B cell (primary cell): ENCODE measurements at regions not wholly inside any gene's neighbourhood (a gene's known extent, or its start where the extent isn't known, plus 50 kb on each side); places are given as distances from the start of the nearest gene placed in this dataset.

Experiments used
- ATAC-seq: fragments of 200-7000 bp; cut with Tn5 transposase; one replicate; pipeline ENCODE4 v1.10.0; 2021; ENCODE audit warnings: low read depth, mild to moderate bottlenecking, moderate number of reproducible peaks, moderate library complexity
- CTCF ChIA-PET: fragments of 350-600 bp; sonication (Branson Sonifier 250); formaldehyde crosslinking; loops from one replicate; lab custom pipeline; 2021; ENCODE audit warnings: antibody characterized with exemption, inconsistent platforms; lab: Charles Lee
- POLR2A ChIA-PET: fragments of 350-600 bp; sonication (Branson Sonifier 250); formaldehyde crosslinking; loops from one replicate; lab custom pipeline; 2021; ENCODE audit warnings: antibody characterized with exemption; lab: Charles Lee
- DNase-seq: peaks from one replicate; pipeline ENCODE4 v3.0.0; 2013
- H2AFZ ChIP-seq: 2 replicates; pipeline ENCODE4 v1.6.1; 2012; ENCODE audit warnings: mild to moderate bottlenecking, low read depth, low read length; ENCODE audit not compliant: insufficient read depth, poor library complexity, severe bottlenecking
- H3K27ac ChIP-seq, 2 donors: 1 replicate in 1 of 2; 2 replicates in 1 of 2; pipeline ENCODE4 v1.5.1; 2012 to 2013; ENCODE audit warnings: low read length in 2 of 2, mild to moderate bottlenecking in 2 of 2, moderate library complexity in 1 of 2
- H3K27me3 ChIP-seq, 4 experiments: fragments of 200-600 bp in 1 of 4; sonication (generic) in 1 of 4; replicated peaks in 1 of 4; 1 replicate in 2 of 4; 2 replicates in 2 of 4; pipeline versions ENCODE4 v1.6.1 to v1.7.0; 2013 to 2016; ENCODE audit warnings: low read length in 3 of 4, mild to moderate bottlenecking in 2 of 4, mixed read lengths in 1 of 4, moderate library complexity in 1 of 4; ENCODE audit not compliant: insufficient read depth in 4 of 4, control insufficient read depth in 3 of 4; ENCODE audit errors: control extremely low read depth in 1 of 4
- H3K36me3 ChIP-seq, 2 experiments: replicated peaks in 1 of 2; 1 replicate in 1 of 2; 2 replicates in 1 of 2; pipeline versions ENCODE4 v1.6.1 to v1.7.1; 2013; ENCODE audit warnings: low read length in 1 of 2; ENCODE audit not compliant: insufficient read depth in 2 of 2, control insufficient read depth in 1 of 2; ENCODE audit errors: control extremely low read depth in 1 of 2, extremely low read depth in 1 of 2
- H3K4me1 ChIP-seq, 2 donors: fragments of 200-600 bp in 1 of 2; sonication (generic) in 1 of 2; 1 replicate in 1 of 2; 2 replicates in 1 of 2; pipeline versions ENCODE4 v1.5.1 to v1.6.1; 2013 to 2017; ENCODE audit warnings: low read length in 2 of 2; ENCODE audit not compliant: control insufficient read depth in 2 of 2, insufficient read depth in 2 of 2
- H3K4me2 ChIP-seq: replicated peaks from 2 replicates; pipeline ENCODE3; 2012; ENCODE audit warnings: mild to moderate bottlenecking, low read depth, low read length; ENCODE audit not compliant: poor library complexity, severe bottlenecking
- H3K4me3 ChIP-seq, 5 experiments: fragments of 200-600 bp in 1 of 5; sonication (generic) in 1 of 5; 1 replicate in 3 of 5; 2 replicates in 2 of 5; pipeline versions ENCODE4 v1.5.1 to v1.7.0; 2011 to 2016; ENCODE audit warnings: low read length in 4 of 5, mild to moderate bottlenecking in 4 of 5, low read depth in 2 of 5, control low read depth in 1 of 5, moderate library complexity in 1 of 5; ENCODE audit not compliant: insufficient read depth in 1 of 5; ENCODE audit errors: control extremely low read depth in 1 of 5, extremely low read depth in 1 of 5
- H3K79me2 ChIP-seq: fragments of 200-600 bp; sonication (generic); one replicate; pipeline ENCODE4 v1.6.0; 2016; ENCODE audit warnings: low read length; ENCODE audit not compliant: control insufficient read depth, insufficient read depth
- H3K9ac ChIP-seq: fragments of 200-600 bp; sonication (generic); 2 replicates; pipeline ENCODE4 v1.6.1; 2017; ENCODE audit warnings: mild to moderate bottlenecking, low read length, moderate library complexity
- H3K9me3 ChIP-seq, 3 donors: one replicate each; pipeline versions ENCODE4 v1.6.1 to v1.7.1; 2013; ENCODE audit warnings: low read length in 2 of 3; ENCODE audit not compliant: control insufficient read depth in 2 of 3, insufficient read depth in 1 of 3; ENCODE audit errors: control extremely low read depth in 1 of 3
- H4K20me1 ChIP-seq: 2 replicates; pipeline ENCODE4 v1.6.0; 2012; ENCODE audit warnings: mild to moderate bottlenecking, low read length; ENCODE audit not compliant: insufficient read depth, control insufficient read depth, poor library complexity, severe bottlenecking
- H3K27ac Mint-ChIP-seq: one replicate; pipeline ENCODE4 v1.8.0; 2021; ENCODE audit warnings: mixed read lengths
- H3K27me3 Mint-ChIP-seq: one replicate; pipeline ENCODE4 v1.8.0; 2021; ENCODE audit warnings: mixed read lengths
- H3K4me1 Mint-ChIP-seq: one replicate; pipeline ENCODE4 v1.8.0; 2021; ENCODE audit warnings: mixed read lengths
- H3K4me3 Mint-ChIP-seq: one replicate; pipeline ENCODE4 v1.8.0; 2021; ENCODE audit warnings: mixed read lengths
- H3K9me3 Mint-ChIP-seq: one replicate; pipeline ENCODE4 v1.8.0; 2022; ENCODE audit warnings: mixed read lengths; ENCODE audit not compliant: insufficient read depth
- CTCF ChIP-seq: fragments of 200-600 bp; IDR thresholded peaks from one replicate; pipeline ENCODE4 v1.8.0; 2022; ENCODE audit warnings: antibody characterized with exemption, mild to moderate bottlenecking
- EZH2 ChIP-seq: IDR thresholded peaks from 2 replicates; pipeline ENCODE4 v1.6.1; 2012; ENCODE audit warnings: borderline replicate concordance, low read depth, mild to moderate bottlenecking, moderate library complexity, low read length; ENCODE audit not compliant: insufficient read depth, poor library complexity, severe bottlenecking
- WGBS: methylation state at CpG from one replicate; pipeline ENCODE4 v1.1.5; 2013; ENCODE audit warnings: missing lambda C conversion rate; ENCODE audit not compliant: insufficient coverage; 5-methylcytosine and 5-hydroxymethylcytosine counted together
- intact Hi-C: fragments of 100-400 bp; cut with micrococcal nuclease; formaldehyde crosslinking; loops from one replicate; pipeline ENCODE4 v1.10.0; 2022

DNA sequence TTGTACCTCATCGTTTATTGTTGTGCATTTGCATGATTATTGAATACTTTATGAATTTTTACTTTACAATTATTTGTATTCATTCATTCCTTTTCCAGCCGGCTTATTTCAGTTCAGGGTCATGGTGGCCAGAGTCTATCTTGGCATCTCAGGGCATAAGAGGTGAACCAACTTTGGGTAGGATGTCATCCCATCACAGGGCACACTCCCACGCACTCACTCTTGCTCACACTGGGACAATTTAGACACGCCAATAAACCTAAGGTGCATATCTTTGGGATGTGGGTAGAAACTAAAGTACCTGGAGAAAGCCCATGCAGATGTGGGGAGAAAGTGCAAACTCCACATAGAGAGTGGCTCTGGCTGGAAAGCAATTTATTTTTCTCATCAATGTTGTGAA, 158.1 kb upstream of the MAST4 start:
- CTCF ChIA-PET: interaction anchor here (0.9 to 1.2 kb wide), 2 partner anchors 128 to 132 kb away, joined by 3 to 5 read pairs; no protein-coding TSS in a partner anchor
- Histone ChIP-seq H2AFZ (no peak overlapping the region), H4K20me1 (no peaks in the 10 kb centered on the region)

GRCh38 chr5:66438696-66439095, 157.5 kb upstream of the MAST4 start:
- 80% methylated on average over 1 of the region's 3 CpGs for WGBS
- Histone ChIP-seq H3K4me2 (no peak overlapping the region), H4K20me1 (no peaks in the 10 kb centered on the region), H3K36me3 (no peaks in the 10 kb centered on the region), H3K4me3 (no peak overlapping the region), H3K27ac (no peak overlapping the region), H3K4me1 (no peaks in the 10 kb centered on the region), H3K79me2 (no peaks in the 10 kb centered on the region), H3K9ac (no peak overlapping the region), H3K27me3 (no peaks in the 10 kb centered on the region), H3K9me3 (no peaks in the 10 kb centered on the region), H2AFZ (no peak overlapping the region)
- Mint-ChIP-seq H3K27me3 (no peaks in the 10 kb centered on the region), H3K4me3 (no peak overlapping the region), H3K4me1 (no peaks in the 10 kb centered on the region), H3K27ac (no peak overlapping the region), H3K9me3 (no peaks in the 10 kb centered on the region)
- ChIA-PET POLR2A (no interaction called here), CTCF (interaction anchor here (0.9 to 1.2 kb wide), 2 partner anchors 129 to 133 kb away, joined by 3 to 5 read pairs; no protein-coding TSS in a partner anchor)
- TF ChIP-seq EZH2 (no peak), CTCF (no peak)
- intact Hi-C loops: no loop called here
- no peak for ATAC-seq
- DNase-seq: no peak

More for the DNA sequence above, 158.1 kb upstream of the MAST4 start:
- no peaks in the 10 kb centered on the region for H3K4me1 ChIP-seq
- no peaks in the 10 kb centered on the region for H3K79me2 ChIP-seq
- DNase-seq: no peak
- H3K4me2 ChIP-seq: no peak overlapping the region
- 100% methylated on average over 1 of the region's 4 CpGs for WGBS
- no peaks in the 10 kb centered on the region for H3K27me3 ChIP-seq
- Mint-ChIP-seq H3K27ac (no peak overlapping the region), H3K4me3 (no peak overlapping the region), H3K4me1 (no peaks in the 10 kb centered on the region), H3K9me3 (no peaks in the 10 kb centered on the region), H3K27me3 (no peaks in the 10 kb centered on the region)
- H3K9me3 ChIP-seq: no peaks in the 10 kb centered on the region
- no peak overlapping the region for H3K27ac ChIP-seq
- POLR2A ChIA-PET: no interaction called here
- no peak for ATAC-seq
- TF ChIP-seq EZH2: no peak
- no peak for TF ChIP-seq CTCF
- intact Hi-C loops: no loop called here
- H3K36me3 ChIP-seq: no peaks in the 10 kb centered on the region
- no peak overlapping the region for H3K4me3 ChIP-seq
- H3K9ac ChIP-seq: no peak overlapping the region
